Calu3 (cell line): ENCODE measurements at regions not wholly inside any gene's neighbourhood (a gene's known extent, or its start where the extent isn't known, plus 50 kb on each side); places are given as distances from the start of the nearest gene placed in this dataset.

ENCODE experiments used
- BruUV-seq: library from RNA; stranded (reverse); fragments of 400-500 nt; replicated peaks from 2 replicates; lab custom pipeline; 2021; lab: Mats Ljungman, UMichigan
- CTCF ChIA-PET: fragments of 300-600 bp; sonication (Branson Sonifier 250); formaldehyde crosslinking; loops from one replicate; lab custom pipeline; 2022; ENCODE audit warnings: antibody characterized with exemption; lab: Charles Lee
- DNase-seq: peaks from one replicate; pipeline ENCODE4 v3.0.0; 2022
- H3K27ac Mint-ChIP-seq: one replicate; pipeline ENCODE4 v1.8.0; 2022; ENCODE audit warnings: mixed read lengths; ENCODE audit not compliant: unreplicated experiment
- H3K27me3 Mint-ChIP-seq: one replicate; pipeline ENCODE4 v1.8.0; 2022; ENCODE audit warnings: mixed read lengths; ENCODE audit not compliant: unreplicated experiment
- H3K36me3 Mint-ChIP-seq: one replicate; pipeline ENCODE4 v1.8.0; 2022; ENCODE audit warnings: mild to moderate bottlenecking, moderate library complexity, mixed read lengths; ENCODE audit not compliant: insufficient read depth, unreplicated experiment
- H3K4me1 Mint-ChIP-seq: one replicate; pipeline ENCODE4 v1.8.0; 2022; ENCODE audit warnings: mild to moderate bottlenecking, low read depth, mixed read lengths; ENCODE audit not compliant: unreplicated experiment
- H3K4me3 Mint-ChIP-seq: one replicate; pipeline ENCODE4 v1.8.0; 2022; ENCODE audit warnings: mild to moderate bottlenecking, low read depth, moderate library complexity, mixed read lengths; ENCODE audit not compliant: unreplicated experiment
- H3K9me3 Mint-ChIP-seq: one replicate; pipeline ENCODE4 v1.8.0; 2022; ENCODE audit warnings: low read depth, mixed read lengths; ENCODE audit not compliant: unreplicated experiment
- intact Hi-C: fragments of 100-400 bp; cut with micrococcal nuclease; formaldehyde crosslinking; loops from one replicate; pipeline ENCODE4 v1.10.0; 2022; ENCODE audit not compliant: unreplicated experiment
- TF ChIP-seq, protein P1 (sequence below): fragments of 200-600 bp; IDR thresholded peaks from one replicate; pipeline ENCODE4 v1.8.0; 2022; ENCODE audit warnings: antibody characterized with exemption; ENCODE audit not compliant: unreplicated experiment

DNA sequence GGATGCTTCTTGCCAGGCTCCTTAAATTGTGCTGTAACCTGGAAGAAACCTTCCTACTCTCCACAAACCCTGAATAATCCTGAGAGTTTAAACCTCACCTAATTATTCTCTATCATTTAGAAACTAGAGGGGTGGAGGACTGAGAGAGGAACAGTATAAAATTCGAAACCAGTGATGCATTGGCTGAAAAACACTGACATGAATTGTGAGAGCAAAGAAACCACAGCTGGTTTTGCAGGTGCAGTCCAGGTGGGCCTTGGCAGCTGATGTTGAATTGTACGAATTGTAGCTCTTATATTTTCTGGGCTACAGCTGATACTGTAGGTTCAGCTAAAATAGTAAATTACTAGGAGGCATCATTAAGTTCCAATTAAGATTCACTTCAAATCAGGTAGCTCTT, 227.0 kb upstream of the SLITRK5 start:
- no peak overlapping the region for H3K4me3 Mint-ChIP-seq
- no TSS peak for BruUV-seq
- no peak overlapping the region for H3K27ac Mint-ChIP-seq
- CTCF ChIA-PET = no interaction called here
- H3K9me3 Mint-ChIP-seq = peaks cover 3% of the 10 kb centered on the region
- no peaks in the 10 kb centered on the region for H3K36me3 Mint-ChIP-seq
- H3K4me1 Mint-ChIP-seq = no peaks in the 10 kb centered on the region
- no peaks in the 10 kb centered on the region for H3K27me3 Mint-ChIP-seq
- no peak for DNase-seq
- intact Hi-C loops = no loop called here
- TF ChIP-seq, protein P1, sequence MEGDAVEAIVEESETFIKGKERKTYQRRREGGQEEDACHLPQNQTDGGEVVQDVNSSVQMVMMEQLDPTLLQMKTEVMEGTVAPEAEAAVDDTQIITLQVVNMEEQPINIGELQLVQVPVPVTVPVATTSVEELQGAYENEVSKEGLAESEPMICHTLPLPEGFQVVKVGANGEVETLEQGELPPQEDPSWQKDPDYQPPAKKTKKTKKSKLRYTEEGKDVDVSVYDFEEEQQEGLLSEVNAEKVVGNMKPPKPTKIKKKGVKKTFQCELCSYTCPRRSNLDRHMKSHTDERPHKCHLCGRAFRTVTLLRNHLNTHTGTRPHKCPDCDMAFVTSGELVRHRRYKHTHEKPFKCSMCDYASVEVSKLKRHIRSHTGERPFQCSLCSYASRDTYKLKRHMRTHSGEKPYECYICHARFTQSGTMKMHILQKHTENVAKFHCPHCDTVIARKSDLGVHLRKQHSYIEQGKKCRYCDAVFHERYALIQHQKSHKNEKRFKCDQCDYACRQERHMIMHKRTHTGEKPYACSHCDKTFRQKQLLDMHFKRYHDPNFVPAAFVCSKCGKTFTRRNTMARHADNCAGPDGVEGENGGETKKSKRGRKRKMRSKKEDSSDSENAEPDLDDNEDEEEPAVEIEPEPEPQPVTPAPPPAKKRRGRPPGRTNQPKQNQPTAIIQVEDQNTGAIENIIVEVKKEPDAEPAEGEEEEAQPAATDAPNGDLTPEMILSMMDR = no peak

DNA sequence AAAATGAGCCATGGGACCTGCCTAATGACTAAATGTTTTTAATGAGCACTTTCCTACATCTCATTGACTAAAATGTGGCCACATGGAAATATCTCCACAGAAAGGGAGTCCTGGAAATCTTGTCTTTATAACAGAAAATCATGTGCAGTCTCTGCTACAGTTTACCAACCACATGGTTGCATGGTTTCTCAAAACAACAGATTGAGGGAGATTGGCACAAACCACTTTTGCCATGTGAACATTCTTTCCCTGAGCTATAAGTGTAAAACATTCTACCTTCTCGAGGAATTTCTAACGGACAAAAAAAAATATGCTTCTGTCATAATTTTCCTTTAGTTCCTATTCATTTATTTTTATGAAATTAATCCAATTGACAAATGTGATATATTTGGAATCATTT, 218.9 kb upstream of the SLITRK5 start:
- no peaks in the 10 kb centered on the region for H3K27me3 Mint-ChIP-seq
- no peak overlapping the region for H3K4me3 Mint-ChIP-seq
- TF ChIP-seq, protein P1 = no peak
- no peaks in the 10 kb centered on the region for H3K4me1 Mint-ChIP-seq
- no TSS peak for BruUV-seq
- no peak overlapping the region for H3K27ac Mint-ChIP-seq
- CTCF ChIA-PET = no interaction called here
- no peaks in the 10 kb centered on the region for H3K36me3 Mint-ChIP-seq
- no peak for DNase-seq
- H3K9me3 Mint-ChIP-seq = peaks cover under 1% of the 10 kb centered on the region
- intact Hi-C loops = no loop called here

DNA sequence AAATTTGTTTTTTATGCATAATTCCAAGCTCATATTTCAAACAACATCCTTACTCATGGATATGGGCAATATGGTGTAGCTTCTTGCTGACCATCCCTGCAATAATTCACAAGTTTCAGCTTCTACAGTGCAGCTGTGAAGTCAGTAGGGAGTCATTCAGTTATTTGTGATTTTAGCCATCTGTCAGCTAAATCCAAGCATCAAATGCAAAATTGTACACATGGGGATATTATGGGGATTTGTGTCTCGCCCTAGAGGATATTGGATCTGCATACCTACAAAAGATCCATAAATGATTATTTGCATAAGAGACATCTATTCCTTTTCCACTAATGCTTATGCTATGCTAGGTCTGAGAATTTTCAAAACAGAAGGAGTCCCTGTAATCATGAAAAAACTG, 217.9 kb upstream of the SLITRK5 start:
- intact Hi-C loops = no loop called here
- Mint-ChIP-seq H3K4me3 (no peak overlapping the region), H3K36me3 (no peaks in the 10 kb centered on the region), H3K9me3 (no peaks in the 10 kb centered on the region), H3K27ac (no peak overlapping the region), H3K4me1 (no peaks in the 10 kb centered on the region), H3K27me3 (no peaks in the 10 kb centered on the region)
- TF ChIP-seq, protein P1 = no peak
- DNase-seq = no peak
- CTCF ChIA-PET = no interaction called here
- no TSS peak for BruUV-seq

DNA sequence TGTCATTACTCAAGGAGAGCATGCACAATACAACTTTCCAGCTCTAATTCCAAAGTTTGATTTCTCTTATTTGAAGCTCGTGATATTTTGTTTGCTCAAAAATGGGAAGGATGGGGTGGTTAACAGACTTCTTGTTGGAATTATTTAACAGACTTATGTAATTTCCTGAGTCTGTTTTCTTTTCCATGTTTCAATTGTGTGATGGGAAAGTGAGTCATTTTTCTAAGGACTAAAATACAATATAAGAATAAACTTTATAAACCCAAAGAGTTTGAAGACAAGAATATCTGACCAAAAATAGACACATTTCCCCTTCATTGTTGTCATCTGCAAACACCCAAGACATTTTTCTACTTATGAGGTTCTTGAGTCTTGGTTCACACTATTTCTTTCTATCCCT, 211.8 kb upstream of the SLITRK5 start:
- intact Hi-C loops = no loop called here
- Mint-ChIP-seq H3K27ac (no peak overlapping the region), H3K27me3 (no peaks in the 10 kb centered on the region), H3K4me3 (no peak overlapping the region), H3K36me3 (no peaks in the 10 kb centered on the region), H3K4me1 (no peaks in the 10 kb centered on the region), H3K9me3 (no peaks in the 10 kb centered on the region)
- CTCF ChIA-PET = no interaction called here
- no TSS peak for BruUV-seq
- DNase-seq = no peak
- TF ChIP-seq, protein P1 = no peak
